ENCODE measurements at regions not wholly inside any gene's neighbourhood (a gene's known extent, or its start where the extent isn't known, plus 50 kb on each side); places are given as distances from the start of the nearest gene placed in this dataset.

DNA sequence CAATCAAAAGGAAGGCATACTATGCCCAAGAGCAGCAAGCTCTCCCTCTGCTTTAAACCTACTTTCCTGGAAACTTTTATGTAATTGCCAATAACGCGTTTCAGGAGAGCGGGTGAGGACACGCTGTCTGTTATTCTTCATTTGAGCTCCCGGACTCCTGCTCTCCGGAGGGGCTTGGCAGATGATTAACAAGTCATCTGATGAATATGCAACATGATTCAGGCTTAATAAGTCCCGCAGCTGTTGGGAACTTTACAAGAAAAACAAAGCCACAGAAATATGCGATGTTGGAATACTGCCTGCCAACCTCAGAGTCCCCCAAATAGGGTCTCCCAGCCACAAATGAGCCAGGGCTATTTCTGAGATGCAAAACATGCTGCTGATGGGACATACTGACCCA lies 348.0 kb downstream of the GPAM start:
- TF ChIP-seq, protein P1, sequence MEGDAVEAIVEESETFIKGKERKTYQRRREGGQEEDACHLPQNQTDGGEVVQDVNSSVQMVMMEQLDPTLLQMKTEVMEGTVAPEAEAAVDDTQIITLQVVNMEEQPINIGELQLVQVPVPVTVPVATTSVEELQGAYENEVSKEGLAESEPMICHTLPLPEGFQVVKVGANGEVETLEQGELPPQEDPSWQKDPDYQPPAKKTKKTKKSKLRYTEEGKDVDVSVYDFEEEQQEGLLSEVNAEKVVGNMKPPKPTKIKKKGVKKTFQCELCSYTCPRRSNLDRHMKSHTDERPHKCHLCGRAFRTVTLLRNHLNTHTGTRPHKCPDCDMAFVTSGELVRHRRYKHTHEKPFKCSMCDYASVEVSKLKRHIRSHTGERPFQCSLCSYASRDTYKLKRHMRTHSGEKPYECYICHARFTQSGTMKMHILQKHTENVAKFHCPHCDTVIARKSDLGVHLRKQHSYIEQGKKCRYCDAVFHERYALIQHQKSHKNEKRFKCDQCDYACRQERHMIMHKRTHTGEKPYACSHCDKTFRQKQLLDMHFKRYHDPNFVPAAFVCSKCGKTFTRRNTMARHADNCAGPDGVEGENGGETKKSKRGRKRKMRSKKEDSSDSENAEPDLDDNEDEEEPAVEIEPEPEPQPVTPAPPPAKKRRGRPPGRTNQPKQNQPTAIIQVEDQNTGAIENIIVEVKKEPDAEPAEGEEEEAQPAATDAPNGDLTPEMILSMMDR (IDR thresholded peaks at IDR 0.05) = no peak
- no peak for TF ChIP-seq POLR2A (IDR thresholded peaks at IDR 0.05)
